Omental fat pad (tissue), 3 donors: ENCODE measurements at regions not wholly inside any gene's neighbourhood (a gene's known extent, or its start where the extent isn't known, plus 50 kb on each side); places are given as distances from the start of the nearest gene placed in this dataset.
"Not testable (repeated sequence)": the region's sequence is repeated elsewhere in the genome, so short reads cannot be mapped to it uniquely, and the experiment has no call there.

Source experiments
- ATAC-seq: fragments of 150-250 bp; one replicate; pipeline ENCODE4 v1.9.1; 2016; ENCODE audit warnings: mild to moderate bottlenecking, moderate library complexity; ENCODE audit not compliant: low FRiP score
- DNase-seq: peaks from one replicate; pipeline ENCODE4 v3.0.0-alpha.2; 2019; ENCODE audit warnings: low spot score
- CTCF ChIP-seq, 3 donors: fragments of 450-650 bp; IDR thresholded peaks; one replicate each; pipeline ENCODE4 v1.5.1; 2016 to 2017; ENCODE audit warnings: antibody characterized with exemption in 3 of 3, mild to moderate bottlenecking in 3 of 3, moderate library complexity in 2 of 3

GRCh38 chr6:137623293-137623692 lies 129.1 kb upstream of the OLIG3 start:
- DNase-seq, result no peak
- no peak for ATAC-seq
- TF ChIP-seq CTCF (IDR thresholded peaks at IDR 0.05), result no peak

- no peak for TF ChIP-seq CTCF (IDR thresholded peaks at IDR 0.05)
- ATAC-seq (no peak), DNase-seq (no peak)
Observed at GRCh38 chr6:137625100-137625661, 131.0 kb upstream of the OLIG3 start.

GRCh38 chr6:137625808-137626207 lies 131.6 kb upstream of the OLIG3 start:
- ATAC-seq, result no peak
- no peak for DNase-seq
- TF ChIP-seq CTCF (IDR thresholded peaks at IDR 0.05), result no peak

- DNase-seq (no peak), ATAC-seq (no peak)
- no peak for TF ChIP-seq CTCF (IDR thresholded peaks at IDR 0.05)
Observed at GRCh38 chr6:137630666-137631065, 136.5 kb upstream of the OLIG3 start.

- no peak for DNase-seq
- ATAC-seq, result no peak
- TF ChIP-seq CTCF (IDR thresholded peaks at IDR 0.05), result no peak
Observed at GRCh38 chr6:137631323-137631722, 137.1 kb upstream of the OLIG3 start.

GRCh38 chr6:137634177-137634576 lies 140.0 kb upstream of the OLIG3 start:
- DNase-seq, ATAC-seq: not testable (repeated sequence)

GRCh38 chr6:137637121-137637520 lies 142.9 kb upstream of the OLIG3 start:
- peak; percentile 58 for ATAC-seq

More at GRCh38 chr6:137637121-137637520, 142.9 kb upstream of the OLIG3 start:
- no peak for TF ChIP-seq CTCF (IDR thresholded peaks at IDR 0.05)
- no peak for DNase-seq
